ENCODE measurements at regions not wholly inside any gene's neighbourhood (a gene's known extent, or its start where the extent isn't known, plus 50 kb on each side); places are given as distances from the start of the nearest gene placed in this dataset.
"Not testable (repeated sequence)": the region's sequence is repeated elsewhere in the genome, so short reads cannot be mapped to it uniquely, and the experiment has no call there.

GRCh38 chr10:90041585-90041984, 340.2 kb downstream of the KIF20B start:
- DNase-seq, result no peak

GRCh38 chr10:90042075-90042474, 340.7 kb downstream of the KIF20B start:
- no peak for DNase-seq

GRCh38 chr10:90047243-90047729, 345.9 kb downstream of the KIF20B start:
- DNase-seq, result no peak

- no peak for DNase-seq
These were observed 349.7 kb downstream of the KIF20B start for GRCh38 chr10:90051053-90051452.

- DNase-seq, result no peak
These were observed 350.1 kb downstream of the KIF20B start for GRCh38 chr10:90051474-90051873.

GRCh38 chr10:90062786-90063185, 361.4 kb downstream of the KIF20B start:
- DNase-seq, result no peak

GRCh38 chr10:90064295-90064694, 362.9 kb downstream of the KIF20B start:
- no peak for DNase-seq

GRCh38 chr10:90066435-90066834, 365.0 kb downstream of the KIF20B start:
- no peak for DNase-seq

- DNase-seq, result no peak
These were observed 374.6 kb downstream of the KIF20B start for GRCh38 chr10:90075995-90076394.

- no peak for DNase-seq
These were observed 378.4 kb downstream of the KIF20B start for GRCh38 chr10:90079819-90080218.

GRCh38 chr10:90086606-90087190, 385.3 kb downstream of the KIF20B start:
- not testable (repeated sequence) for DNase-seq

GRCh38 chr10:90087197-90088023, 386.0 kb downstream of the KIF20B start:
- no peak for DNase-seq

GRCh38 chr10:90088024-90088317, 386.6 kb downstream of the KIF20B start:
- DNase-seq, result no peak

GRCh38 chr10:90089719-90090118, 388.3 kb downstream of the KIF20B start:
- no peak for DNase-seq

- DNase-seq, result no peak
These were observed 394.8 kb downstream of the KIF20B start for GRCh38 chr10:90096196-90096595.

GRCh38 chr10:90107581-90107980, 406.2 kb downstream of the KIF20B start:
- not testable (repeated sequence) for DNase-seq

GRCh38 chr10:90111671-90112070, 410.3 kb downstream of the KIF20B start:
- no peak for DNase-seq

GRCh38 chr10:90112681-90113080, 411.3 kb downstream of the KIF20B start:
- no peak for DNase-seq

- not testable (repeated sequence) for DNase-seq
These were observed 417.2 kb downstream of the KIF20B start for GRCh38 chr10:90118567-90118966.

GRCh38 chr10:90119631-90120280, 418.4 kb downstream of the KIF20B start:
- not testable (repeated sequence) for DNase-seq

GRCh38 chr10:90125456-90126255, 424.3 kb downstream of the KIF20B start:
- DNase-seq, result no peak

GRCh38 chr10:90126256-90126595, 424.8 kb downstream of the KIF20B start:
- no peak for DNase-seq

Data from NCI-H1105 (cell line).